Mesenchymal stem cell (in vitro differentiated cells and primary cell): ENCODE measurements at regions not wholly inside any gene's neighbourhood (a gene's known extent, or its start where the extent isn't known, plus 50 kb on each side); places are given as distances from the start of the nearest gene placed in this dataset.

Source experiments
- DNase-seq: peaks from one replicate; pipeline ENCODE4 v3.0.0-alpha.2; 2013
- H2AFZ ChIP-seq: one replicate; pipeline ENCODE4 v1.6.1; 2013; ENCODE audit warnings: low read depth, mild to moderate bottlenecking, control low read depth, inconsistent platforms, low read length, moderate library complexity
- H2AK5ac ChIP-seq: 2 replicates; pipeline ENCODE4 v1.6.1; 2013; ENCODE audit warnings: low read length, moderate library complexity, mild to moderate bottlenecking, inconsistent platforms; ENCODE audit not compliant: severe bottlenecking
- H2BK120ac ChIP-seq: one replicate; pipeline ENCODE4 v1.6.1; 2013; ENCODE audit warnings: low read depth, mild to moderate bottlenecking, inconsistent platforms, low read length, moderate library complexity
- H2BK12ac ChIP-seq, 2 experiments: one replicate each; pipeline ENCODE4 v1.6.1; 2013; ENCODE audit warnings: inconsistent platforms in 2 of 2, low read length in 2 of 2, mild to moderate bottlenecking in 2 of 2, moderate library complexity in 2 of 2, control low read depth in 1 of 2
- H2BK15ac ChIP-seq: one replicate; pipeline ENCODE4 v1.6.1; 2013; ENCODE audit warnings: mild to moderate bottlenecking, low read depth, inconsistent platforms; ENCODE audit not compliant: poor library complexity, severe bottlenecking
- H2BK5ac ChIP-seq: 2 replicates; pipeline ENCODE4 v1.6.1; 2013; ENCODE audit warnings: low read depth, mild to moderate bottlenecking, low read length, control low read depth, inconsistent platforms; ENCODE audit not compliant: poor library complexity, severe bottlenecking
- H3K14ac ChIP-seq, 2 experiments: one replicate each; pipeline ENCODE4 v1.6.1; 2013; ENCODE audit warnings: inconsistent platforms in 2 of 2, low read length in 2 of 2, control low read depth in 1 of 2, mild to moderate bottlenecking in 1 of 2, moderate library complexity in 1 of 2
- H3K18ac ChIP-seq, 2 experiments: one replicate each; pipeline ENCODE4 v1.6.1; 2013; ENCODE audit warnings: inconsistent platforms in 2 of 2, low read length in 2 of 2, control low read depth in 1 of 2, low read depth in 1 of 2, mild to moderate bottlenecking in 1 of 2
- H3K23ac ChIP-seq, 2 experiments: one replicate each; pipeline ENCODE4 v1.6.1; 2013; ENCODE audit warnings: inconsistent platforms in 2 of 2, low read length in 2 of 2, mild to moderate bottlenecking in 2 of 2, moderate library complexity in 2 of 2, control low read depth in 1 of 2
- H3K27ac ChIP-seq: 2 replicates; pipeline ENCODE4 v1.5.1; 2013; ENCODE audit warnings: mild to moderate bottlenecking, moderate library complexity, low read length, control low read depth, inconsistent platforms; ENCODE audit not compliant: poor library complexity, severe bottlenecking
- H3K27me3 ChIP-seq, 2 experiments: 2 replicates each; pipeline versions ENCODE4 v1.6.1 to v1.7.0; 2013; ENCODE audit warnings: low read length in 2 of 2, mild to moderate bottlenecking in 2 of 2, moderate library complexity in 2 of 2, control low read depth in 1 of 2, inconsistent platforms in 1 of 2; ENCODE audit not compliant: control insufficient read depth in 1 of 2, insufficient read depth in 1 of 2
- H3K36me3 ChIP-seq, 2 experiments: 2 replicates each; pipeline versions ENCODE4 v1.6.1 to v1.7.0; 2013; ENCODE audit warnings: low read length in 2 of 2, control low read depth in 1 of 2, inconsistent platforms in 1 of 2, low read depth in 1 of 2, mild to moderate bottlenecking in 1 of 2; ENCODE audit not compliant: insufficient read depth in 2 of 2, control insufficient read depth in 1 of 2
- H3K4ac ChIP-seq, 2 experiments: one replicate each; pipeline ENCODE4 v1.6.1; 2013; ENCODE audit warnings: inconsistent platforms in 2 of 2, low read length in 2 of 2, mild to moderate bottlenecking in 2 of 2, moderate library complexity in 2 of 2, control low read depth in 1 of 2, low read depth in 1 of 2
- H3K4me1 ChIP-seq: 2 replicates; pipeline ENCODE4 v1.6.1; 2013; ENCODE audit warnings: low read depth, low read length, control low read depth; ENCODE audit not compliant: control insufficient read depth, insufficient read depth
- H3K4me2 ChIP-seq: 2 replicates; pipeline ENCODE4 v1.6.1; 2013; ENCODE audit warnings: low read length, mild to moderate bottlenecking, inconsistent platforms; ENCODE audit not compliant: poor library complexity, severe bottlenecking
- H3K4me3 ChIP-seq, 2 experiments: 2 replicates each; pipeline versions ENCODE4 v1.5.1 to v1.7.0; 2013; ENCODE audit warnings: low read length in 2 of 2, mild to moderate bottlenecking in 2 of 2, control low read depth in 1 of 2, low read depth in 1 of 2; ENCODE audit not compliant: insufficient read depth in 1 of 2
- H3K79me1 ChIP-seq: replicated peaks from 2 replicates; pipeline ENCODE4 v1.6.1; 2013; ENCODE audit warnings: mild to moderate bottlenecking, control low read depth, low read length, inconsistent platforms; ENCODE audit not compliant: poor library complexity, severe bottlenecking
- H3K9ac ChIP-seq: 2 replicates; pipeline ENCODE4 v1.7.0; 2013; ENCODE audit warnings: mild to moderate bottlenecking, low read length, moderate library complexity
- H3K9me3 ChIP-seq: 2 replicates; pipeline ENCODE4 v1.7.0; 2013; ENCODE audit warnings: mild to moderate bottlenecking, low read length; ENCODE audit not compliant: control insufficient read depth
- H4K8ac ChIP-seq: one replicate; pipeline ENCODE4 v1.6.1; 2013; ENCODE audit warnings: inconsistent platforms, mild to moderate bottlenecking, low read length, moderate library complexity
- H4K91ac ChIP-seq: one replicate; pipeline ENCODE4 v1.6.1; 2013; ENCODE audit warnings: mild to moderate bottlenecking, low read length, inconsistent platforms
- WGBS: methylation state at CpG from one replicate; pipeline ENCODE4 v1.1.7; 2013; ENCODE audit warnings: mixed read lengths; 5-methylcytosine and 5-hydroxymethylcytosine counted together

DNA sequence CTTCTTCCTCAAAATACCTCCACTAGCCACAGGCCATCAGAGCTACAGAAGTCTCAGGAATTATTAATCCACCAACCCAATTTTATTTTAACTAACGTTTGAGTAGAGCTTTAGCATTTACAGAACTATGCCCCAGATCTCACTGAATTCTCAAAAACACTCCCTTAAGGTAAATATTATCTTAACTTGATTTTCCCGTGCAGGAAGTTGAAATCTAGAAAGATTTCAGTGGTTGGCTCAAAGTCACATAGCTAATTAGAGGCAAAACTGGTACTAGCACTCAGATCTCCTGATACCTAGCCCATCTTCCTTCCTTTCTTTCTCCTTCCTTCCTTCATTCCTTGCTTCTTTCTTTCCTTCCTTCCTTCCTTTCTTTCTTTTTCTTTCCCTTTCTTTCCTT, 298.3 kb downstream of the ENC1 start:
- 52% methylated on average over 2 of the region's 2 CpGs for WGBS
- Histone ChIP-seq H3K9ac (no peak overlapping the region), H2BK12ac (no peak overlapping the region), H3K23ac (no peak overlapping the region), H3K9me3 (no peaks in the 10 kb centered on the region), H4K91ac (no peak overlapping the region), H3K27me3 (peaks cover 0 to 4% of the 10 kb centered on the region in 2 experiments), H2BK5ac (no peak overlapping the region), H4K8ac (no peak overlapping the region), H3K79me1 (no peaks in the 10 kb centered on the region), H3K27ac (no peak overlapping the region), H3K36me3 (no peaks in the 10 kb centered on the region), H2AK5ac (no peak overlapping the region), H3K4me2 (no peak overlapping the region), H2BK15ac (no peak overlapping the region), H3K4me1 (no peaks in the 10 kb centered on the region), H3K4me3 (no peak overlapping the region), H2BK120ac (no peak overlapping the region), H3K18ac (no peak overlapping the region), H3K4ac (no peak overlapping the region), H2AFZ (no peak overlapping the region), H3K14ac (no peak overlapping the region)
- no peak for DNase-seq

DNA sequence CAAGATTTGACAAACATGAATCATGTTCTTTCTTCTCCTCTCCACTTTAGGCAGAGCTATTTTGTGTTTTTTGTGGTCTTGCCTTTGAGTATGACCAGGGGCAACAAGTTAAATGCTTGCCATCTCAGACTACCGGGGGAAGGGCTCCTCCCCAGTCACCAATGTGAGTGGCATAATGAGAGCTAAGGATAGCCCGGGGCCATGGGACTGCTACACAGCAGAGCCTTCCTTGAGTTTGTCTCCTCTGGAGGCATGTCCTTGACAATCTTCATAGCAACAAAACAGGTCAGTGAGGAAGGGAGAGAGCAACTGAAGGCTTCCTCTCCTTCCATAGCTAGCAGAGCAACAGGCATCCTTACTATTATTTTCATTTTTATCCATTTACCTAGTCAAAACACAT, 299.3 kb downstream of the ENC1 start:
- no peak overlapping the region for H4K91ac ChIP-seq
- H4K8ac ChIP-seq, result no peak overlapping the region
- H2AFZ ChIP-seq, result no peak overlapping the region
- H3K4me2 ChIP-seq, result no peak overlapping the region
- no peaks in the 10 kb centered on the region for H3K9me3 ChIP-seq
- no peak overlapping the region for H3K27ac ChIP-seq
- no peak overlapping the region for H3K4me3 ChIP-seq
- no peak overlapping the region for H2AK5ac ChIP-seq
- H3K14ac ChIP-seq, result no peak overlapping the region
- H3K4me1 ChIP-seq, result no peaks in the 10 kb centered on the region
- no peak overlapping the region for H2BK5ac ChIP-seq
- H3K27me3 ChIP-seq, result peaks cover 0 to 4% of the 10 kb centered on the region in 2 experiments
- no peak overlapping the region for H3K23ac ChIP-seq
- no peak overlapping the region for H2BK12ac ChIP-seq
- no peak overlapping the region for H2BK120ac ChIP-seq
- no peak overlapping the region for H3K4ac ChIP-seq
- no peak overlapping the region for H2BK15ac ChIP-seq
- no peaks in the 10 kb centered on the region for H3K36me3 ChIP-seq
- no peak for DNase-seq
- no peak overlapping the region for H3K9ac ChIP-seq
- H3K18ac ChIP-seq, result no peak overlapping the region
- WGBS, result 92% methylated on average over 1 of the region's 2 CpGs
- no peaks in the 10 kb centered on the region for H3K79me1 ChIP-seq

DNA sequence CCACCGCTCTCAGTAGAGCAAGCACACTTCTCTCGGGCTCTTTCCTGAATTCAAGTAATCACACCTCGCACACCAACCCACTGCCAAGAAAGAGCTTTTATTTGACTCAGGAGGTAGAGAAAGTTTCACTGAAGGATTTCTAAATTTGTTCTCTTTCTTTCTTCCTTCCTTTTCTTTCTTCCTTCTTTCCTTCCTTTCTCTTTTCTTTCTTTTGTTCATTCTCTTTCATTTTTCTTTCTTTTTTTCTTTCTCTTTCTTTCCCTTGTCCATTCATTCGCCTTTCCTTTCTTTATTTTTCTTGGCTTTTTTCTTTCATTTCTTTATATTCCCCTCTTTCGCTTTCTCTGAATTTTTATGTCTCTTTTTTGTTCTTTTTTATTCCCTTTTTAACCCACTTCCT, 300.1 kb downstream of the ENC1 start:
- Histone ChIP-seq H2BK120ac (no peak overlapping the region), H2BK15ac (no peak overlapping the region), H2AK5ac (no peak overlapping the region), H3K27ac (no peak overlapping the region), H3K4me3 (no peak overlapping the region), H3K36me3 (no peaks in the 10 kb centered on the region), H3K4ac (no peak overlapping the region), H3K9ac (no peak overlapping the region), H2BK12ac (no peak overlapping the region), H3K18ac (no peak overlapping the region), H4K8ac (no peak overlapping the region), H2BK5ac (no peak overlapping the region), H3K4me1 (no peaks in the 10 kb centered on the region), H3K79me1 (no peaks in the 10 kb centered on the region), H4K91ac (no peak overlapping the region), H2AFZ (no peak overlapping the region), H3K9me3 (no peaks in the 10 kb centered on the region), H3K14ac (no peak overlapping the region), H3K27me3 (peaks cover 0 to 4% of the 10 kb centered on the region in 2 experiments), H3K23ac (no peak overlapping the region), H3K4me2 (no peak overlapping the region)
- WGBS, result 97% methylated on average over 5 of the region's 5 CpGs
- DNase-seq, result no peak

DNA sequence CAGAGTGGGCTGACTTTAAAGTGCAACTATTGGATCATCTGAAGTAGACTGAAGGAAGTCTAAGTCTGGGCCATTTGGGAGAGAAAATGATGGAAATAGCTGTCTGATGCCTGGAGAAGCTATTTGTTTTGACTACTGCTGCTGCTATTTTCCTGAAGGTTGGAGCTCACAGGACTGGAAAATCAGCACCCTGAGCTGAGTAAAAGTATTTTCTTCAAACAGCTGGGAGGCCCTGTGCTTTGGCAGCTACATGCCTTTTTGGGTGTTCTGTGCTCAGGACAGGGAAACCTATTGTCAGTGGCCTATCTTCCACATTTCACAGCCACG, 302.6 kb downstream of the ENC1 start:
- Histone ChIP-seq H3K27me3 (peaks cover 0 to 4% of the 10 kb centered on the region in 2 experiments), H3K14ac (no peak overlapping the region), H2BK12ac (no peak overlapping the region), H3K4ac (no peak overlapping the region), H4K91ac (no peak overlapping the region), H3K9me3 (no peaks in the 10 kb centered on the region), H3K18ac (no peak overlapping the region), H2AK5ac (no peak overlapping the region), H2BK15ac (no peak overlapping the region), H3K4me2 (no peak overlapping the region), H4K8ac (no peak overlapping the region), H3K36me3 (no peaks in the 10 kb centered on the region), H3K79me1 (no peaks in the 10 kb centered on the region), H3K9ac (no peak overlapping the region), H2AFZ (no peak overlapping the region), H2BK120ac (no peak overlapping the region), H3K4me3 (no peak overlapping the region), H3K27ac (no peak overlapping the region), H3K23ac (no peak overlapping the region), H2BK5ac (no peak overlapping the region), H3K4me1 (no peaks in the 10 kb centered on the region)
- no CpG with 5 or more reads among the region's 1 CpG for WGBS
- no peak for DNase-seq
